ENCODE measurements at regions not wholly inside any gene's neighbourhood (a gene's known extent, or its start where the extent isn't known, plus 50 kb on each side); places are given as distances from the start of the nearest gene placed in this dataset.

GRCh38 chr20:55783381-55783780, 221.9 kb downstream of the CBLN4 start:
- 31% methylated on average over 3 of the region's 3 CpGs for WGBS (ENCODE audit: insufficient coverage, insufficient replicate concordance, low lambda C conversion rate, missing lambda C conversion rate)
- H3K4me2 ChIP-seq (ENCODE audit: control insufficient read depth, insufficient read depth) = no peak overlapping the region
- FAIRE-seq (no peak), DNase-seq (ENCODE audit: low read depth, low spot score) (no peak), ATAC-seq (no peak)
- SMC1A ChIA-PET (ENCODE audit: uncharacterized antibody, unreplicated experiment) = interaction anchor here (0.7 kb wide), 1 partner anchor 800 kb away, joined by 3 read pairs; no protein-coding TSS in a partner anchor
- no peaks in the 10 kb centered on the region for H3K4me1 ChIP-seq (ENCODE audit: control insufficient read depth, insufficient read depth, low read length)
- no peaks in the 10 kb centered on the region for H4K20me1 ChIP-seq (ENCODE audit: control insufficient read depth, insufficient read depth)
- H3K36me3 ChIP-seq (ENCODE audit: control insufficient read depth in 2 of 2, insufficient read depth in 2 of 2, low read length in 1 of 2) = no peaks in the 10 kb centered on the region
- POLR2A ChIA-PET = no interaction called here
- TF ChIP-seq SP1 (IDR thresholded peaks at IDR 0.05; ENCODE audit: low read depth, low read length) = no peak
- TF ChIP-seq EED (IDR thresholded peaks at IDR 0.05; ENCODE audit: low read depth) = no peak
- TF ChIP-seq ATF2 (IDR thresholded peaks at IDR 0.05; ENCODE audit: low read length) = no peak
- TF ChIP-seq RUNX3 (IDR thresholded peaks at IDR 0.05; ENCODE audit: low read length) = no peak
- no peaks in the 10 kb centered on the region for H3K27me3 ChIP-seq (replicated peaks in 1 of 2; ENCODE audit: control insufficient read depth in 2 of 2, insufficient read depth in 2 of 2, low read length in 1 of 2)
- H2AFZ ChIP-seq (ENCODE audit: control insufficient read depth, low read depth, low read length) = no peak overlapping the region
- H3K9ac ChIP-seq (ENCODE audit: control insufficient read depth, insufficient read depth, low read length) = no peak overlapping the region
- intact Hi-C loops (cut with micrococcal nuclease; ENCODE audit: unreplicated experiment) = no loop called here
- no peak overlapping the region for H3K4me3 ChIP-seq
- H3K9me3 ChIP-seq (replicated peaks; ENCODE audit: control insufficient read depth, insufficient read depth, low read length) = no peaks in the 10 kb centered on the region
- CTCF ChIA-PET = no interaction called here
- RAD21 ChIA-PET (ENCODE audit: unreplicated experiment) = no interaction called here
- no TSS peak for BruUV-seq (replicated peaks)
- H3K79me2 ChIP-seq (ENCODE audit: control insufficient read depth, insufficient read depth, low read length) = no peaks in the 10 kb centered on the region
- no peak overlapping the region for H3K27ac ChIP-seq (ENCODE audit: control insufficient read depth, insufficient read depth)
- in situ Hi-C loops (cut with MboI) = no loop called here

DNA sequence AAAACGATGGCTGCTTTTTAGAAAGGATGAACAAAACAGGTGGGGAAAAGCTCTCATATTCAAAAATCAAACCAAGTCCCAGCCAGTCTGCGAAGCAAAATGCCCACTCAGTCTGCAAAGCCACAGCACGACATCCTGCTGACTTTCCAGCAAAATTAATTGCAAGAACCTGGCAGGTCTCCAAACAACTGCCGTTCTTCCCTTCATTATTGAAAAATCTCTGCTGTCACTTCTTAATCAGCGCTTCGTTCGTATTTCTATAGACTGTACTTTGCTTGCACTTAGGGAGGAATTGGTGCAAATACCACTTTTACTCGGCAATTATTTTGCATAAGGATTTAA, 222.4 kb downstream of the CBLN4 start:
- Histone ChIP-seq H3K36me3 (ENCODE audit: control insufficient read depth in 2 of 2, insufficient read depth in 2 of 2, low read length in 1 of 2) (no peaks in the 10 kb centered on the region), H4K20me1 (ENCODE audit: control insufficient read depth, insufficient read depth) (no peaks in the 10 kb centered on the region), H3K4me3 (no peak overlapping the region), H3K4me2 (ENCODE audit: control insufficient read depth, insufficient read depth) (no peak overlapping the region), H3K9ac (ENCODE audit: control insufficient read depth, insufficient read depth, low read length) (no peak overlapping the region), H3K9me3 (replicated peaks; ENCODE audit: control insufficient read depth, insufficient read depth, low read length) (no peaks in the 10 kb centered on the region), H2AFZ (ENCODE audit: control insufficient read depth, low read depth, low read length) (no peak overlapping the region), H3K79me2 (ENCODE audit: control insufficient read depth, insufficient read depth, low read length) (no peaks in the 10 kb centered on the region), H3K27me3 (replicated peaks in 1 of 2; ENCODE audit: control insufficient read depth in 2 of 2, insufficient read depth in 2 of 2, low read length in 1 of 2) (no peaks in the 10 kb centered on the region), H3K4me1 (ENCODE audit: control insufficient read depth, insufficient read depth, low read length) (no peaks in the 10 kb centered on the region), H3K27ac (ENCODE audit: control insufficient read depth, insufficient read depth) (no peak overlapping the region)
- DNase-seq (ENCODE audit: low read depth, low spot score) (no peak), FAIRE-seq (no peak), ATAC-seq (no peak)
- no TSS peak for BruUV-seq (replicated peaks)
- TF ChIP-seq PAX8 (IDR thresholded peaks at IDR 0.05) (no peak), TCF7 (IDR thresholded peaks at IDR 0.05; ENCODE audit: borderline replicate concordance) (no peak), ZNF217 (IDR thresholded peaks at IDR 0.05) (no peak), DPF2 (IDR thresholded peaks at IDR 0.05) (no peak), TCF12 (IDR thresholded peaks at IDR 0.05; ENCODE audit: low read depth, low read length) (no peak), BRCA1 (IDR thresholded peaks at IDR 0.05; ENCODE audit: low read depth, low read length) (no peak)
- TF ChIP-seq, protein P1, sequence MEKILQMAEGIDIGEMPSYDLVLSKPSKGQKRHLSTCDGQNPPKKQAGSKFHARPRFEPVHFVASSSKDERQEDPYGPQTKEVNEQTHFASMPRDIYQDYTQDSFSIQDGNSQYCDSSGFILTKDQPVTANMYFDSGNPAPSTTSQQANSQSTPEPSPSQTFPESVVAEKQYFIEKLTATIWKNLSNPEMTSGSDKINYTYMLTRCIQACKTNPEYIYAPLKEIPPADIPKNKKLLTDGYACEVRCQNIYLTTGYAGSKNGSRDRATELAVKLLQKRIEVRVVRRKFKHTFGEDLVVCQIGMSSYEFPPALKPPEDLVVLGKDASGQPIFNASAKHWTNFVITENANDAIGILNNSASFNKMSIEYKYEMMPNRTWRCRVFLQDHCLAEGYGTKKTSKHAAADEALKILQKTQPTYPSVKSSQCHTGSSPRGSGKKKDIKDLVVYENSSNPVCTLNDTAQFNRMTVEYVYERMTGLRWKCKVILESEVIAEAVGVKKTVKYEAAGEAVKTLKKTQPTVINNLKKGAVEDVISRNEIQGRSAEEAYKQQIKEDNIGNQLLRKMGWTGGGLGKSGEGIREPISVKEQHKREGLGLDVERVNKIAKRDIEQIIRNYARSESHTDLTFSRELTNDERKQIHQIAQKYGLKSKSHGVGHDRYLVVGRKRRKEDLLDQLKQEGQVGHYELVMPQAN (conservative IDR thresholded peaks at IDR 0.05) = no peak
- ChIA-PET CTCF (no interaction called here), RAD21 (ENCODE audit: unreplicated experiment) (no interaction called here), POLR2A (no interaction called here), SMC1A (ENCODE audit: uncharacterized antibody, unreplicated experiment) (no interaction called here)
- in situ Hi-C loops (cut with MboI) (no loop called here), intact Hi-C loops (cut with micrococcal nuclease; ENCODE audit: unreplicated experiment) (no loop called here)
- 32% methylated on average over 8 of the region's 8 CpGs for WGBS (ENCODE audit: insufficient coverage, insufficient replicate concordance, low lambda C conversion rate, missing lambda C conversion rate)

Measured in GM12878 (cell line).